Adipocyte (in vitro differentiated cells): ENCODE measurements at regions not wholly inside any gene's neighbourhood (a gene's known extent, or its start where the extent isn't known, plus 50 kb on each side); places are given as distances from the start of the nearest gene placed in this dataset.

Source experiments
- DNase-seq: peaks from one replicate; pipeline ENCODE4 v3.0.0-alpha.2; 2015; ENCODE audit warnings: low read depth
- H3K27me3 ChIP-seq: replicated peaks from 2 replicates; pipeline ENCODE4 v1.7.0; 2013; ENCODE audit warnings: mild to moderate bottlenecking, low read length, moderate library complexity; ENCODE audit not compliant: control insufficient read depth, insufficient read depth
- H3K36me3 ChIP-seq: 2 replicates; pipeline ENCODE4 v1.7.0; 2013; ENCODE audit warnings: low read length, mild to moderate bottlenecking, moderate library complexity; ENCODE audit not compliant: control insufficient read depth, insufficient read depth, severe bottlenecking
- H3K4me1 ChIP-seq: 2 replicates; pipeline ENCODE4 v1.7.0; 2013; ENCODE audit warnings: mild to moderate bottlenecking, low read length, moderate library complexity; ENCODE audit not compliant: control insufficient read depth, insufficient read depth
- H3K4me3 ChIP-seq: 2 replicates; pipeline ENCODE4 v1.7.0; 2013; ENCODE audit warnings: mild to moderate bottlenecking, low read length, moderate library complexity
- H3K9ac ChIP-seq: 2 replicates; pipeline ENCODE4 v1.7.0; 2013; ENCODE audit warnings: mild to moderate bottlenecking, low read length, moderate library complexity
- H3K9me3 ChIP-seq: 2 replicates; pipeline ENCODE4 v1.7.0; 2013; ENCODE audit warnings: mild to moderate bottlenecking, low read length, moderate library complexity; ENCODE audit not compliant: control insufficient read depth

- H3K36me3 ChIP-seq: no peaks in the 10 kb centered on the region
Measured at GRCh38 chr2:118658596-118659198, 188.8 kb downstream of the EN1 start.

GRCh38 chr2:118657466-118657865 is 190.0 kb downstream of the EN1 start:
- no peak overlapping the region for H3K9ac ChIP-seq
- no peaks in the 10 kb centered on the region for H3K27me3 ChIP-seq
- peak; percentile 51 for DNase-seq
- no peak overlapping the region for H3K4me3 ChIP-seq
- H3K4me1 ChIP-seq: peaks cover 27% of the 10 kb centered on the region
- no peaks in the 10 kb centered on the region for H3K9me3 ChIP-seq
- no peaks in the 10 kb centered on the region for H3K36me3 ChIP-seq

More at GRCh38 chr2:118658596-118659198, 188.8 kb downstream of the EN1 start:
- Histone ChIP-seq H3K4me1 (peaks cover 27% of the 10 kb centered on the region), H3K4me3 (no peak overlapping the region), H3K9me3 (no peaks in the 10 kb centered on the region), H3K9ac (no peak overlapping the region), H3K27me3 (no peaks in the 10 kb centered on the region)
- DNase-seq: no peak

- H3K36me3 ChIP-seq: no peaks in the 10 kb centered on the region
- H3K27me3 ChIP-seq: no peaks in the 10 kb centered on the region
- H3K4me3 ChIP-seq: no peak overlapping the region
- peaks cover 16% of the 10 kb centered on the region for H3K4me1 ChIP-seq
- peaks cover 10% of the 10 kb centered on the region for H3K9me3 ChIP-seq
- peak; percentile 63 for DNase-seq
- H3K9ac ChIP-seq: no peak overlapping the region
Measured at GRCh38 chr2:118654945-118655344, 192.5 kb downstream of the EN1 start.

GRCh38 chr2:118650327-118650726 is 197.1 kb downstream of the EN1 start:
- H3K9ac ChIP-seq: no peak overlapping the region

GRCh38 chr2:118645876-118646275 is 201.6 kb downstream of the EN1 start:
- no peaks in the 10 kb centered on the region for H3K4me1 ChIP-seq
- H3K9me3 ChIP-seq: peaks cover 5% of the 10 kb centered on the region
- DNase-seq: no peak
- no peak overlapping the region for H3K9ac ChIP-seq
- H3K27me3 ChIP-seq: no peaks in the 10 kb centered on the region
- no peak overlapping the region for H3K4me3 ChIP-seq
- H3K36me3 ChIP-seq: no peaks in the 10 kb centered on the region

More at GRCh38 chr2:118650327-118650726, 197.1 kb downstream of the EN1 start:
- peaks cover 10% of the 10 kb centered on the region for H3K9me3 ChIP-seq
- no peak overlapping the region for H3K4me3 ChIP-seq
- no peaks in the 10 kb centered on the region for H3K4me1 ChIP-seq
- DNase-seq: no peak
- no peaks in the 10 kb centered on the region for H3K36me3 ChIP-seq
- no peaks in the 10 kb centered on the region for H3K27me3 ChIP-seq

- H3K4me1 ChIP-seq: no peaks in the 10 kb centered on the region
- H3K9ac ChIP-seq: no peak overlapping the region
- H3K9me3 ChIP-seq: no peaks in the 10 kb centered on the region
- no peak for DNase-seq
- no peaks in the 10 kb centered on the region for H3K36me3 ChIP-seq
- H3K4me3 ChIP-seq: no peak overlapping the region
- no peaks in the 10 kb centered on the region for H3K27me3 ChIP-seq
Measured at GRCh38 chr2:118644190-118644589, 203.3 kb downstream of the EN1 start.

GRCh38 chr2:118643294-118643693 is 204.2 kb downstream of the EN1 start:
- Histone ChIP-seq H3K36me3 (no peaks in the 10 kb centered on the region), H3K9me3 (no peaks in the 10 kb centered on the region), H3K4me1 (no peaks in the 10 kb centered on the region), H3K4me3 (no peak overlapping the region), H3K27me3 (no peaks in the 10 kb centered on the region), H3K9ac (no peak overlapping the region)
- no peak for DNase-seq

GRCh38 chr2:118642501-118642900 is 204.9 kb downstream of the EN1 start:
- Histone ChIP-seq H3K4me3 (no peak overlapping the region), H3K9ac (no peak overlapping the region), H3K27me3 (no peaks in the 10 kb centered on the region), H3K36me3 (no peaks in the 10 kb centered on the region), H3K9me3 (no peaks in the 10 kb centered on the region), H3K4me1 (no peaks in the 10 kb centered on the region)
- DNase-seq: no peak

- no peaks in the 10 kb centered on the region for H3K27me3 ChIP-seq
- no peak overlapping the region for H3K4me3 ChIP-seq
- H3K9me3 ChIP-seq: no peaks in the 10 kb centered on the region
- H3K9ac ChIP-seq: no peak overlapping the region
- H3K4me1 ChIP-seq: no peaks in the 10 kb centered on the region
- H3K36me3 ChIP-seq: no peaks in the 10 kb centered on the region
- no peak for DNase-seq
Measured at GRCh38 chr2:118641711-118642110, 205.7 kb downstream of the EN1 start.

GRCh38 chr2:118639371-118639770 is 208.1 kb downstream of the EN1 start:
- DNase-seq: no peak
- no peaks in the 10 kb centered on the region for H3K9me3 ChIP-seq
- no peak overlapping the region for H3K9ac ChIP-seq
- no peaks in the 10 kb centered on the region for H3K36me3 ChIP-seq
- H3K27me3 ChIP-seq: peaks cover 16% of the 10 kb centered on the region
- H3K4me1 ChIP-seq: no peaks in the 10 kb centered on the region
- no peak overlapping the region for H3K4me3 ChIP-seq

GRCh38 chr2:118638453-118638852 is 209.0 kb downstream of the EN1 start:
- H3K36me3 ChIP-seq: no peaks in the 10 kb centered on the region
- no peaks in the 10 kb centered on the region for H3K9me3 ChIP-seq
- H3K9ac ChIP-seq: no peak overlapping the region
- no peak for DNase-seq
- no peak overlapping the region for H3K4me3 ChIP-seq
- peaks cover 18% of the 10 kb centered on the region for H3K27me3 ChIP-seq
- H3K4me1 ChIP-seq: no peaks in the 10 kb centered on the region

GRCh38 chr2:118635891-118636290 is 211.6 kb downstream of the EN1 start:
- no peak for DNase-seq
- H3K36me3 ChIP-seq: no peaks in the 10 kb centered on the region
- H3K9ac ChIP-seq: no peak overlapping the region
- peaks cover 29% of the 10 kb centered on the region for H3K27me3 ChIP-seq
- no peaks in the 10 kb centered on the region for H3K4me1 ChIP-seq
- H3K4me3 ChIP-seq: no peak overlapping the region
- H3K9me3 ChIP-seq: no peaks in the 10 kb centered on the region
